ENCODE measurements at regions not wholly inside any gene's neighbourhood (a gene's known extent, or its start where the extent isn't known, plus 50 kb on each side); places are given as distances from the start of the nearest gene placed in this dataset.
"Not testable (repeated sequence)": the region's sequence is repeated elsewhere in the genome, so short reads cannot be mapped to it uniquely, and the experiment has no call there.

DNA sequence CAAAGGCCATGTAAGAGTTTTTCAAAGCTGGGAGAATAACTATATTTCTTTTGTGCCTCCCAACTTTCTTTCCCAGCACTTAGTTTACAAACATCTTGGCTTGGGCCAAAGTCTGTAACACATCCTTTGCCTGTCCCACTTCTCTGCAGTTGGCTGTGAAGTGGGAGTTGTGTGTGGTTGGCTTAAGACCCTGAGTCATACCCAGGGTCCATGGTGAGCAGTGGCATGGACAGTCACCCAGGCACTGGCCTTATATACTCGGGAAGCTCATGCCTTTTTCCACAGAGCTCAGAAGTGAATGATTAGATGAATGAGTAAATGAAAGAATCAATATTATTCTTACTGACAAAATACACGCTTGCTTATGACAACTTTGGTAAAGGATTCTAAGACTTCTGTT, 231.4 kb downstream of the BLID start:
- no peaks in the 10 kb centered on the region for H3K36me3 ChIP-seq (ENCODE audit: insufficient read depth, low read depth, low read length)
- no peak overlapping the region for H3K4me3 ChIP-seq (ENCODE audit: low read length)
- no peaks in the 10 kb centered on the region for H3K9me3 ChIP-seq (ENCODE audit: insufficient read depth, low read depth, low read length)
- H3K9ac ChIP-seq (ENCODE audit: low read depth, low read length) = no peak overlapping the region
- H3K4me1 ChIP-seq (ENCODE audit: insufficient read depth, low read length) = no peaks in the 10 kb centered on the region
- H3K27ac ChIP-seq (ENCODE audit: low read length) = no peak overlapping the region
- H3K27me3 ChIP-seq (ENCODE audit: insufficient read depth, low read length) = no peaks in the 10 kb centered on the region

DNA sequence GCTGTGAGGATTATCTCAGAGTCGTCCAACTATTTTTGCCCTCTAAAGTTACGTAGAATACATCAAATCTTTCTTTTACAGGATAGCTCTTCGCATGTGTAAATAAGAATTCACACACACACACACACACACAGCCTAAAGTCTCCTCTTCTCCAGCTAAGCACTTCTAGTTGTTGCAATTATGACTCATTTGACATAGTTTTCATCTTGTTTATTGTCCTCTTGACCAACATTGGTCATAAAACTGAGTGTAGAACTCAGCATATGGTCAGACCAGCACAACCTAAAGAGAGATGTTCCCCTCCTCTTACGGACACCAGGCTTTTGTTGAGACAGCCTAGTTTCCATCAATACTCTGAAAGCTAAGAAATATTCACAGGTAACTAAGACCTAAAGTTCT, 234.2 kb downstream of the BLID start:
- H3K9ac ChIP-seq (ENCODE audit: low read depth, low read length) = no peak overlapping the region
- no peaks in the 10 kb centered on the region for H3K36me3 ChIP-seq (ENCODE audit: insufficient read depth, low read depth, low read length)
- H3K4me3 ChIP-seq (ENCODE audit: low read length) = no peak overlapping the region
- H3K4me1 ChIP-seq (ENCODE audit: insufficient read depth, low read length) = no peaks in the 10 kb centered on the region
- H3K27ac ChIP-seq (ENCODE audit: low read length) = no peak overlapping the region
- no peaks in the 10 kb centered on the region for H3K27me3 ChIP-seq (ENCODE audit: insufficient read depth, low read length)
- no peaks in the 10 kb centered on the region for H3K9me3 ChIP-seq (ENCODE audit: insufficient read depth, low read depth, low read length)

DNA sequence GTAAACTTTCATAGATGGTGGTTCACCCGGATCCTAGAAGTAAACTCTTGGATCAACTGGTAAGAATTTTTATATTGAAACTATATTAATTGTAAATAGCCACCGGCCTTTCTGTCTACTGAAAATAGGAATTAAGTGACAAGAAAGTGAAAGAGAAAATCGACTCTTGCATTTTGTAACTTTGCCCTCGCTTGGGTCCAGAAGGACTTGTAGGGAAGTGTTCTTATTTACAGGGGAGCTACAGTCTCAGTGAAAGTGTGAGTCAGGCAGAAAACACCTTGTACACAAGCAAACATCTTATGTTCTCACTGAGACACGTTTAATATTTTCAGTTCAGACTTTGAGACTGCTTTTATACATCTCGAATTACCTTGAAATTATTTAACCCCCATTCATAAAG, 238.9 kb downstream of the BLID start:
- Histone ChIP-seq H3K27me3 (ENCODE audit: insufficient read depth, low read length) (no peaks in the 10 kb centered on the region), H3K4me1 (ENCODE audit: insufficient read depth, low read length) (no peaks in the 10 kb centered on the region), H3K9ac (ENCODE audit: low read depth, low read length) (no peak overlapping the region), H3K4me3 (ENCODE audit: low read length) (no peak overlapping the region), H3K36me3 (ENCODE audit: insufficient read depth, low read depth, low read length) (no peaks in the 10 kb centered on the region), H3K27ac (ENCODE audit: low read length) (no peak overlapping the region), H3K9me3 (ENCODE audit: insufficient read depth, low read depth, low read length) (no peaks in the 10 kb centered on the region)

DNA sequence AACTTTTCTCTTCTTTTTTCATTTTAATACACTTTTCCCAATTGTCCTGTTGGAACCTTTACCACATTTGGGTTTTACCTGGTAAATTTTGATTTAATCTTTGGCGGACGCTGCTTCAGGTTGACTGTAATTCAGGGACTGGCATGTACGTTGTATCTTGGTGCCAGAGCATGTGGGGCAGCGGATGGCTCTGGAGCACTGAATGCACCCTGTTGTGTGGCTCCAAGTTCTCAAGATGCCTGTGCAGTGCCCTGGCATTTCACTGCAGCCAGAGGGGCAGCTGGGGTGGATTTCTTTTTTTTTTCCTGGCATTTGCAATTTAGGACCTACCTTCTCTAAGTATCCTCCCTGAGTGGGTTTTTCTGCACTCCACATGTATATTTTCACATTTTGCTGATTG, 242.2 kb downstream of the BLID start:
- Histone ChIP-seq H3K36me3 (ENCODE audit: insufficient read depth, low read depth, low read length) (no peaks in the 10 kb centered on the region), H3K4me3 (ENCODE audit: low read length) (no peak overlapping the region), H3K4me1 (ENCODE audit: insufficient read depth, low read length) (no peaks in the 10 kb centered on the region; the same call in 1 of the 2 replicates), H3K27me3 (ENCODE audit: insufficient read depth, low read length) (no peaks in the 10 kb centered on the region), H3K27ac (ENCODE audit: low read length) (no peak overlapping the region), H3K9ac (ENCODE audit: low read depth, low read length) (no peak overlapping the region), H3K9me3 (ENCODE audit: insufficient read depth, low read depth, low read length) (no peaks in the 10 kb centered on the region)

DNA sequence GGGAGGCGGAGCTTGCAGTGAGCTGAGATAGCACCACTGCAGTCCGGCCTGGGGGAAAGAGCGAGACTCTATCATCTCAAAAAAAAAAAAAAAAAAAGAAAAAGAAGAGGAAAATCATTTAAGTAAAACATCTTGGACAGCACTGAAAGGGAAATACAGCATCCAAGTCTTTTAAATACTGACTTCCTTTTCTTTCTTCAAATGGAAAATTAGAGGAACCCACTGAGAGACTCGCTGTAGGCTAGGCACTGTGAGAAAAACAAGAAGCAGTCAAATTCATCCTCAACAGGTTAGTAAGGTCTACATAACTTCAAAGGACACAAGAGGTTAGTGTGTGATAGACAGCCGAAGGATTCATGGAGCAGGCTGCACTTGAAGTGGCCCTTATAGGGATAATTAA, 243.7 kb downstream of the BLID start:
- Histone ChIP-seq H3K9me3 (ENCODE audit: insufficient read depth, low read depth, low read length) (no peaks in the 10 kb centered on the region), H3K4me3 (ENCODE audit: low read length) (no peak overlapping the region), H3K4me1 (ENCODE audit: insufficient read depth, low read length) (no peaks in the 10 kb centered on the region; the same call in 1 of the 2 replicates), H3K27ac (ENCODE audit: low read length) (no peak overlapping the region), H3K9ac (ENCODE audit: low read depth, low read length) (no peak overlapping the region), H3K27me3 (ENCODE audit: insufficient read depth, low read length) (no peaks in the 10 kb centered on the region), H3K36me3 (ENCODE audit: insufficient read depth, low read depth, low read length) (no peaks in the 10 kb centered on the region)

DNA sequence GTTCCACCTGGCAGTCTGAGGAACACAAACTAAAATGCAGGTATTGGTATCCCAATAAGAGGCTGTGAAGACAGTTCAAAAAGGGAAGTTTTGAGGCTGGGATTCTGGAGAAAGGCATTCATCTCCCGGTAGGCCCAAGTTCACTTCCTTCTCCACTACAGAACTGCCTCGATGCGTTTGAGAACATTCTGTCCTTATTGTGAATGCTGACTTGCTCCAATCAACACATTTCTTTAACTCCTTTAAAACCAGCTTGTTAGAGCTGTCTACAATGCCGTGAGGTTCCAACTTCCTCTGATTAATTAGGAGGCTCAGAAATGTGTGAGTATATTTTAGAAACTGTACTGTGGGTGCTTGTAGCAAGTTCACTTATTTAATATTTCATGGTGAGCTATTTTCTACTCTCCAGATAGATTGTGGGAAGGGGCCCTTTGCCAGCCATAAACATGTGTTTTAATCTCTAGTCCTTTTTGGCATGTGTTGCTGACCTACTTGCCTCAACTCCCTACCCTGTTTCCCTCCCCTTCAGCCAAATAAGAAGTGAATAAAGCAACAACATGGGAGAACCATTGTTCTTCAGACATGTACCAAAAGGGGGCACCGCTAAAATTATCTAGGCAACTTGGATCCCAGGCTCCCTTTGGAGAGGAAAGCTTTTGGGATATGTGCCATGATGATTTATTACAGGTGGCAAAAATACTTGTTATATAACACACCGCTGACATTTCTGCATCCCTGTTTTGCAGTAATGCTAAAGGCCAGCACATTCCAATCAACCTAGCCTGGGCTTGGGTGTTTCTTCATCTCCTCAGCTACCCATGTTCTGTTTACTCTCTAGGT, 245.6 kb downstream of the BLID start:
- no peaks in the 10 kb centered on the region for H3K27me3 ChIP-seq (ENCODE audit: insufficient read depth, low read length)
- H3K27ac ChIP-seq (ENCODE audit: low read length) = no peak overlapping the region
- H3K36me3 ChIP-seq (ENCODE audit: insufficient read depth, low read depth, low read length) = no peaks in the 10 kb centered on the region
- H3K4me1 ChIP-seq (ENCODE audit: insufficient read depth, low read length) = no peaks in the 10 kb centered on the region; the same call in 1 of the 2 replicates
- H3K9me3 ChIP-seq (ENCODE audit: insufficient read depth, low read depth, low read length) = no peaks in the 10 kb centered on the region
- no peak overlapping the region for H3K9ac ChIP-seq (ENCODE audit: low read depth, low read length)
- no peak overlapping the region for H3K4me3 ChIP-seq (ENCODE audit: low read length)

DNA sequence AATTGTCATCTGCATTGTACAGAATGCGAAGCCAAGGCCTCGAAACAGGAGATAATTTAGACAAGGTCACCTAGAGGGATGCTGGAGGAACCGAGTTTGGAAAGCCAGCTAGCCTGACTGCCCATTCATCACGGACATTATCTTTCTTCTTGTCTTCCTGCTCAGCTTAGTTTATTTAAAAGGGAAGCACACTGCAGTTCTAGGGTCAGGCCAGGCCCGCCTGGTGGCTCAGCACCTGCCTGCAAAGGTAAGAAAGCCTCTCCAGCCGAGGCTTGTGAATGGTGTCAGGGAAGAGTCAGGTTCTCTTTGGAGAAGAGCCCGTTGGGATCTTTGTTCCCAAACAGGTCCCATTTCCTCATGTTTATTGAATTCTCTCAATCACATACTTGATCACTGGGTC, 246.5 kb downstream of the BLID start:
- Histone ChIP-seq H3K4me3 (ENCODE audit: low read length) (no peak overlapping the region), H3K9ac (ENCODE audit: low read depth, low read length) (no peak overlapping the region)

DNA sequence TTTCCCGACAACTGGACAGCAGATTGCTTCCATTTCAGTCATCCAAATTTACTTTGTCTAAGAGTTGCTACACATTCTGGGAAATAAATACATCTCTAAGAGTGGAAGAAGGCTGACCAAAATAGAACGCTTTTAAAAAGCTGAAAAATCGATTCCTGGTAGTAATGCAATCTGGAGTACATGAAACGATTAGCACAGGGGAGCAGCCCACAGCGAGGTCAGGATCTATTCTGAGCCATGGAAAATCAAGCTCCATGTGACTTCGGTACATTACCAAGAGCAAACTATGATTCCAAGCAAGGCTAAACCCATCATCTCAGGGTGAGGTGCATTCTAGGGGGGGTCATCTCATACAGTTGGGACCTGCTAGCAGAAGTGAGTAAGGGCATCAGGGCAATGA, 249.3 kb downstream of the BLID start:
- H3K36me3 ChIP-seq (ENCODE audit: insufficient read depth, low read depth, low read length) = no peaks in the 10 kb centered on the region
- H3K4me3 ChIP-seq (ENCODE audit: low read length) = no peak overlapping the region
- H3K9ac ChIP-seq (ENCODE audit: low read depth, low read length) = no peak overlapping the region
- H3K27me3 ChIP-seq (ENCODE audit: insufficient read depth, low read length) = no peaks in the 10 kb centered on the region
- no peak overlapping the region for H3K27ac ChIP-seq (ENCODE audit: low read length)
- H3K4me1 ChIP-seq (ENCODE audit: insufficient read depth, low read length) = no peaks in the 10 kb centered on the region; the same call in 1 of the 2 replicates
- H3K9me3 ChIP-seq (ENCODE audit: insufficient read depth, low read depth, low read length) = no peaks in the 10 kb centered on the region

More for the DNA sequence above, 246.5 kb downstream of the BLID start:
- Histone ChIP-seq H3K27me3 (ENCODE audit: insufficient read depth, low read length) (no peaks in the 10 kb centered on the region), H3K9me3 (ENCODE audit: insufficient read depth, low read depth, low read length) (no peaks in the 10 kb centered on the region), H3K36me3 (ENCODE audit: insufficient read depth, low read depth, low read length) (no peaks in the 10 kb centered on the region), H3K27ac (ENCODE audit: low read length) (no peak overlapping the region), H3K4me1 (ENCODE audit: insufficient read depth, low read length) (no peaks in the 10 kb centered on the region; the same call in 1 of the 2 replicates)

DNA sequence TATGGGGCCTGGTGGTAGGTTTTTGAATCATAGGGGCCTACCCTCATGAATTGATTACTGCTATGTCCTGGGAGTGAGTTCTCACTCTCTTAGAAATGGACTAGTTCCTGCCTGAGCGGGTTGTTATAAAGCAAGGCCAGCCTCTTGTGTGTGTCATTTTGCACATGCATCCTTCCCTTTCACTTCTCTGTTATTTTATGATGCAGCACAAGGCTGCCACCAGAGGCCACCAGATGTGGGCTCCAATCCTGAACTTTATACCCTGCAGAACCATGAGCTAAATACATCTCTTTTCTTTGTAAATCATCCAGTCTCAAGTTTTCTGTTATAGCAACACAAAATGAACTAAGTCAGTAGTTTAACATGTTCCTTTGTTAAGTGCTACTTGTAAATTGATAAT, 251.4 kb downstream of the BLID start:
- Histone ChIP-seq H3K4me3 (ENCODE audit: low read length) (no peak overlapping the region), H3K27me3 (ENCODE audit: insufficient read depth, low read length) (no peaks in the 10 kb centered on the region), H3K9me3 (ENCODE audit: insufficient read depth, low read depth, low read length) (no peaks in the 10 kb centered on the region), H3K4me1 (ENCODE audit: insufficient read depth, low read length) (no peaks in the 10 kb centered on the region; the same call in 1 of the 2 replicates), H3K9ac (ENCODE audit: low read depth, low read length) (no peak overlapping the region), H3K27ac (ENCODE audit: low read length) (no peak overlapping the region), H3K36me3 (ENCODE audit: insufficient read depth, low read depth, low read length) (no peaks in the 10 kb centered on the region)

DNA sequence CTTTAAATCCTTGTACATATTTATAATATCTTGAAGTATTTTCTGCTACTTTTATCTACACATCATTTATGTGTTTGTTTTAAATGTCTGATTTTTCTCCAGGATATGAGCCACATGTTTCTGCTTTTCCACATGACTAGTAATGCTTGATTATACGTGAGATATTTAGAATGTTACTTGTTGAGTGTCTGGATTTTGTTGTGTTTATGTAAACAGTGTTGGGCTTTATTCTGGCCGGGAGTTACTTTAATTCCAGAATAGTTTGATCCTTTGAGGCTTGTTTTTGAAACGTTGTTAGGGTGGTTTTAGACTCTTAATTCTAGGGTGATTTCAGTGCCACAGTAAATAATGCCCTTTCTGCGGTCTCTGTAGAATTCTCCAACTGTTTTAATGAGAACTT, 252.9 kb downstream of the BLID start:
- Histone ChIP-seq H3K27me3 (ENCODE audit: insufficient read depth, low read length) (no peaks in the 10 kb centered on the region), H3K9me3 (ENCODE audit: insufficient read depth, low read depth, low read length) (no peaks in the 10 kb centered on the region), H3K27ac (ENCODE audit: low read length) (no peak overlapping the region), H3K9ac (ENCODE audit: low read depth, low read length) (no peak overlapping the region), H3K4me1 (ENCODE audit: insufficient read depth, low read length) (no peaks in the 10 kb centered on the region), H3K36me3 (ENCODE audit: insufficient read depth, low read depth, low read length) (no peaks in the 10 kb centered on the region), H3K4me3 (ENCODE audit: low read length) (no peak overlapping the region)

DNA sequence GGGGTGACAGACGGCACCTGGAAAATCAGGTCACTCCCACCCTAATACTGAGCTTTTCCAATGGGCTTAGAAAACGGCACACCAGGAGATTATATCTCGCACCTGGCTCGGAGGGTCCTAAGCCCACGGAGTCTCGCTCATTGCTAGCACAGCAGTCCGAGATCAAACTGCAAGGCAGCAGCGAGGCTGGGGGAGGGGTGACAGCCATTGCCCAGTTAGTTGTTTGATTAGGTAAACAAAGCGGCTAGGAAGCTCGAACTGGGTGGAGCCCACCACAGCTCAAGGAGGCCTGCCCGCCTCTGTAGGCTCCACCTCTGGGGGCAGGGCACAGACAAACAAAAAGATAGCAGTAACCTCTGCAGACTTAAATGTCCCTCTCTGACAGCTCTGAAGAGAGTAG, 260.9 kb downstream of the BLID start:
- not testable (repeated sequence) for H3K27ac ChIP-seq (ENCODE audit: low read length); H3K4me3 ChIP-seq (ENCODE audit: low read length); H3K36me3 ChIP-seq (ENCODE audit: insufficient read depth, low read depth, low read length); H3K9ac ChIP-seq (ENCODE audit: low read depth, low read length); H3K27me3 ChIP-seq (ENCODE audit: insufficient read depth, low read length); H3K4me1 ChIP-seq (ENCODE audit: insufficient read depth, low read length)
- peaks cover 28% of the 10 kb centered on the region for H3K9me3 ChIP-seq (ENCODE audit: insufficient read depth, low read depth, low read length)

DNA sequence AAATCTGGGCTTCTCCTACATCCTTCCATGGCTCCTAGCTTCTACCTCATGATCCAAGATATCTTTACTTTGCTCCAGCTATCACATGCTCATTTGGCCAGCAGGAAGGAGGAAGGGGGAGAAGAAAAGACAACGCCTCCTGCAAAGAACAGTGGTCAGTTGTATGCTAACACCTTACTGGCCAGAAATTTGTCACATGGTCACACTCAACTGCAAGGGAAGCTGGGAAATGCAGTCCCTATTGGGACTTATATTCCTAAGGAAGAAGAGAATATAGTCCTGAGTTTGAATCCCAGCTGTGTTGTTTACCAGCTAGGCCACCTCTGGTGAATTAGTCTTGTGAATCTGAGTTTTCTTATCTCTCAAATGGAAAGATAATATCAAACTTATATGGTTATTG, 272.0 kb downstream of the BLID start:
- no peaks in the 10 kb centered on the region for H3K36me3 ChIP-seq (ENCODE audit: insufficient read depth, low read depth, low read length)
- no peak overlapping the region for H3K4me3 ChIP-seq (ENCODE audit: low read length)
- no peak overlapping the region for H3K9ac ChIP-seq (ENCODE audit: low read depth, low read length)
- H3K4me1 ChIP-seq (ENCODE audit: insufficient read depth, low read length) = peaks cover 8% of the 10 kb centered on the region
- no peak overlapping the region for H3K27ac ChIP-seq (ENCODE audit: low read length)
- H3K9me3 ChIP-seq (ENCODE audit: insufficient read depth, low read depth, low read length) = no peaks in the 10 kb centered on the region
- no peaks in the 10 kb centered on the region for H3K27me3 ChIP-seq (ENCODE audit: insufficient read depth, low read length)

Measured in iPS-20b (cell line).